ENCODE measurements at regions not wholly inside any gene's neighbourhood (a gene's known extent, or its start where the extent isn't known, plus 50 kb on each side); places are given as distances from the start of the nearest gene placed in this dataset.
A peak's percentile ranks its signal among the peaks of the same experiment; 100 is the strongest.

DNA sequence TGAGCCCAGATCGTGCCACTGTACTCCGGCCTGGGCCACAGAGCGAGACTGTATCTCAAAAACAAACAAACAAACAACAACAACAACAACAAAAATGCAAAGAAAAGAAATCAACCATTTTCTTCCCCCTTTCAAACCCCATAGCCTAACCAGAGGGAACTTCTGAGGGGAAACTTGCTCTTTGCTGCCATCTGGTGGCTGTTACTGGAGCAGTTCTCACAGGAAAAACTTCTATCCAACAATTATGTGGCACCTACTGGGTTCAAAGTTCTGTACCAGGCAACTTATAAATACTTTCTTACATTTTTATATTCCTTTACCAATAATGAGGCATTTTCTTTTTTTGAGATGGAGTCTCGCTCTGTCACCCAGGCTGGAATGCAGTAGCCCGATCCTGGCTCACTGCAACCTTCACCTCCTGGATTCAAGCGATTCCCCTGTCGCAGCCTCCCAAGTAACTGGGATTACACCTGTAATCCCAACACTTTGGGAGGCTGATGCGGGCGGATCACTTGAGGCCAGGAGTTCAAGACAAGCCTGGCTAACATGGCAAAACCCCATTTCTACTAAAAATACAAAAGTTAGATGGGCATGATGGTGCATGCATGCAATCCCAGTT is 50.9 kb upstream of the BICDL1 start:
- TF ChIP-seq POLR2A (IDR thresholded peaks at IDR 0.05): no peak
- TF ChIP-seq, protein P1, sequence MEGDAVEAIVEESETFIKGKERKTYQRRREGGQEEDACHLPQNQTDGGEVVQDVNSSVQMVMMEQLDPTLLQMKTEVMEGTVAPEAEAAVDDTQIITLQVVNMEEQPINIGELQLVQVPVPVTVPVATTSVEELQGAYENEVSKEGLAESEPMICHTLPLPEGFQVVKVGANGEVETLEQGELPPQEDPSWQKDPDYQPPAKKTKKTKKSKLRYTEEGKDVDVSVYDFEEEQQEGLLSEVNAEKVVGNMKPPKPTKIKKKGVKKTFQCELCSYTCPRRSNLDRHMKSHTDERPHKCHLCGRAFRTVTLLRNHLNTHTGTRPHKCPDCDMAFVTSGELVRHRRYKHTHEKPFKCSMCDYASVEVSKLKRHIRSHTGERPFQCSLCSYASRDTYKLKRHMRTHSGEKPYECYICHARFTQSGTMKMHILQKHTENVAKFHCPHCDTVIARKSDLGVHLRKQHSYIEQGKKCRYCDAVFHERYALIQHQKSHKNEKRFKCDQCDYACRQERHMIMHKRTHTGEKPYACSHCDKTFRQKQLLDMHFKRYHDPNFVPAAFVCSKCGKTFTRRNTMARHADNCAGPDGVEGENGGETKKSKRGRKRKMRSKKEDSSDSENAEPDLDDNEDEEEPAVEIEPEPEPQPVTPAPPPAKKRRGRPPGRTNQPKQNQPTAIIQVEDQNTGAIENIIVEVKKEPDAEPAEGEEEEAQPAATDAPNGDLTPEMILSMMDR (IDR thresholded peaks at IDR 0.05): peak; percentile 56 to 87 (median 77)
